ENCODE measurements at regions not wholly inside any gene's neighbourhood (a gene's known extent, or its start where the extent isn't known, plus 50 kb on each side); places are given as distances from the start of the nearest gene placed in this dataset.

GRCh38 chr10:4692206-4692605 is 133.8 kb upstream of the AKR1E2 start:
- Histone ChIP-seq H3K9me3 (no peaks in the 10 kb centered on the region), H3K27ac (no peak overlapping the region), H3K27me3 (replicated peaks in 1 of 7) (no peaks in the 10 kb centered on the region), H3K4me3 (no peak overlapping the region), H3K36me3 (no peaks in the 10 kb centered on the region), H3K4me1 (no peaks in the 10 kb centered on the region)
- DNase-seq = no peak
- no peak for TF ChIP-seq CTCF (IDR thresholded peaks at IDR 0.05 in 8 of 11, conservative IDR thresholded peaks at IDR 0.05 in 3 of 11)
- TF ChIP-seq POLR2AphosphoS5 (IDR thresholded peaks at IDR 0.05) = no peak
- no peak for TF ChIP-seq POLR2A (IDR thresholded peaks at IDR 0.05)
- intact Hi-C loops (cut with DNase I; ENCODE audit: low total_unique reads) = no loop called here
- 91 to 99% (median 94%) methylated on average over 2 of the region's 2 CpGs for WGBS, 5 donors

GRCh38 chr10:4691776-4692175 is 134.2 kb upstream of the AKR1E2 start:
- Histone ChIP-seq H3K36me3 (no peaks in the 10 kb centered on the region), H3K9me3 (no peaks in the 10 kb centered on the region), H3K27me3 (replicated peaks in 1 of 7) (no peaks in the 10 kb centered on the region), H3K27ac (no peak overlapping the region), H3K4me3 (no peak overlapping the region), H3K4me1 (no peaks in the 10 kb centered on the region)
- 70 to 89% (median 83%) methylated on average over 3 to 5 of the region's 5 CpGs for WGBS, 5 donors
- intact Hi-C loops (cut with DNase I; ENCODE audit: low total_unique reads) = no loop called here
- TF ChIP-seq CTCF (IDR thresholded peaks at IDR 0.05 in 8 of 11, conservative IDR thresholded peaks at IDR 0.05 in 3 of 11) (no peak), POLR2AphosphoS5 (IDR thresholded peaks at IDR 0.05) (no peak), POLR2A (IDR thresholded peaks at IDR 0.05) (no peak)
- no peak for DNase-seq

- WGBS, 5 donors = 75 to 88% (median 82%) methylated on average over 4 of the region's 4 CpGs
- Histone ChIP-seq H3K4me1 (no peaks in the 10 kb centered on the region), H3K36me3 (no peaks in the 10 kb centered on the region), H3K27me3 (replicated peaks in 1 of 7) (no peaks in the 10 kb centered on the region), H3K27ac (no peak overlapping the region), H3K4me3 (no peak overlapping the region), H3K9me3 (no peaks in the 10 kb centered on the region)
- DNase-seq = no peak
- TF ChIP-seq POLR2A (IDR thresholded peaks at IDR 0.05) (no peak), CTCF (IDR thresholded peaks at IDR 0.05 in 8 of 11, conservative IDR thresholded peaks at IDR 0.05 in 3 of 11) (no peak), POLR2AphosphoS5 (IDR thresholded peaks at IDR 0.05) (no peak)
- intact Hi-C loops (cut with DNase I; ENCODE audit: low total_unique reads) = no loop called here
Measured at GRCh38 chr10:4691301-4691700, 134.7 kb upstream of the AKR1E2 start.

- H3K27me3 ChIP-seq (replicated peaks in 1 of 7) = no peaks in the 10 kb centered on the region
- intact Hi-C loops (cut with DNase I; ENCODE audit: low total_unique reads) = no loop called here
- no peak for DNase-seq
- no peaks in the 10 kb centered on the region for H3K36me3 ChIP-seq
- 27 to 43% (median 38%) methylated on average over 1 of the region's 1 CpG for WGBS, 5 donors
- H3K9me3 ChIP-seq = no peaks in the 10 kb centered on the region
- H3K4me1 ChIP-seq = no peaks in the 10 kb centered on the region
- TF ChIP-seq POLR2A (IDR thresholded peaks at IDR 0.05) = peak in 1 of 3 donors; percentile 12
- TF ChIP-seq CTCF (IDR thresholded peaks at IDR 0.05 in 8 of 11, conservative IDR thresholded peaks at IDR 0.05 in 3 of 11) = no peak
- peak overlapping the region in 1 of 8 donors; percentile 36 for H3K27ac ChIP-seq
- no peak overlapping the region for H3K4me3 ChIP-seq
Measured at GRCh38 chr10:4688601-4689000, 137.4 kb upstream of the AKR1E2 start.
